GM12872 (cell line): ENCODE measurements at regions not wholly inside any gene's neighbourhood (a gene's known extent, or its start where the extent isn't known, plus 50 kb on each side); places are given as distances from the start of the nearest gene placed in this dataset.

Source experiments
- CTCF ChIP-seq: IDR thresholded peaks from 3 replicates; pipeline ENCODE4 v1.5.1; 2011; ENCODE audit warnings: low read depth, mild to moderate bottlenecking, low read length, moderate library complexity; ENCODE audit not compliant: insufficient read depth

- TF ChIP-seq CTCF, result no peak
Observed at GRCh38 chr15:39432026-39432425, 148.9 kb upstream of the THBS1 start.

- TF ChIP-seq CTCF, result no peak
Observed at GRCh38 chr15:39432912-39433348, 147.9 kb upstream of the THBS1 start.

GRCh38 chr15:39433376-39433775 lies 147.5 kb upstream of the THBS1 start:
- no peak for TF ChIP-seq CTCF

GRCh38 chr15:39434163-39434562 lies 146.7 kb upstream of the THBS1 start:
- TF ChIP-seq CTCF, result no peak

GRCh38 chr15:39434751-39435238 lies 146.1 kb upstream of the THBS1 start:
- no peak for TF ChIP-seq CTCF

- TF ChIP-seq CTCF, result no peak
Observed at GRCh38 chr15:39435244-39435643, 145.6 kb upstream of the THBS1 start.

- no peak for TF ChIP-seq CTCF
Observed at GRCh38 chr15:39438260-39438659, 142.6 kb upstream of the THBS1 start.
